Activated CD8-positive, alpha-beta T cell treated with anti-CD3 and anti-CD28 coated beads for 36 hours (primary cell): ENCODE measurements at regions not wholly inside any gene's neighbourhood (a gene's known extent, or its start where the extent isn't known, plus 50 kb on each side); places are given as distances from the start of the nearest gene placed in this dataset.

Source experiments
- ATAC-seq: fragments of 200-7000 bp; cut with Tn5 transposase; one replicate; pipeline ENCODE4 v1.10.0; 2021; ENCODE audit warnings: mild to moderate bottlenecking, moderate library complexity
- CTCF ChIA-PET: fragments of 350-600 bp; sonication (Branson Sonifier 250); formaldehyde crosslinking; loops from one replicate; lab custom pipeline; 2021; ENCODE audit warnings: antibody characterized with exemption; lab: Charles Lee
- POLR2A ChIA-PET: fragments of 350-600 bp; sonication (Branson Sonifier 250); formaldehyde crosslinking; loops from one replicate; lab custom pipeline; 2021; ENCODE audit warnings: antibody characterized with exemption; lab: Charles Lee
- DNase-seq: peaks from one replicate; pipeline ENCODE4 v3.0.0-alpha.2; 2020
- H3K27ac Mint-ChIP-seq: one replicate; pipeline ENCODE4 v1.8.0; 2021; ENCODE audit warnings: mild to moderate bottlenecking, mixed read lengths
- H3K27me3 Mint-ChIP-seq: one replicate; pipeline ENCODE4 v1.8.0; 2021; ENCODE audit warnings: mixed read lengths
- H3K36me3 Mint-ChIP-seq: one replicate; pipeline ENCODE4 v1.8.0; 2021; ENCODE audit warnings: low read depth, mixed read lengths
- H3K4me1 Mint-ChIP-seq: one replicate; pipeline ENCODE4 v1.8.0; 2021; ENCODE audit warnings: low read depth, mixed read lengths
- H3K4me3 Mint-ChIP-seq: one replicate; pipeline ENCODE4 v1.8.0; 2021; ENCODE audit warnings: mild to moderate bottlenecking, moderate library complexity, mixed read lengths
- H3K9me3 Mint-ChIP-seq: one replicate; pipeline ENCODE4 v1.8.0; 2021; ENCODE audit warnings: mixed read lengths
- CTCF ChIP-seq: fragments of 200-600 bp; IDR thresholded peaks from one replicate; pipeline ENCODE4 v1.8.0; 2022; ENCODE audit warnings: antibody characterized with exemption, mild to moderate bottlenecking
- intact Hi-C: fragments of 100-400 bp; cut with micrococcal nuclease; formaldehyde crosslinking; loops from one replicate; pipeline ENCODE4 v1.10.0; 2022

GRCh38 chr18:52190631-52191030 lies 149.4 kb upstream of the DCC start:
- CTCF ChIA-PET, result no interaction called here
- no peak for ATAC-seq
- Mint-ChIP-seq H3K27me3 (no peaks in the 10 kb centered on the region), H3K9me3 (peaks cover 3% of the 10 kb centered on the region), H3K27ac (no peak overlapping the region), H3K4me3 (no peak overlapping the region), H3K36me3 (no peaks in the 10 kb centered on the region), H3K4me1 (no peaks in the 10 kb centered on the region)
- POLR2A ChIA-PET, result no interaction called here
- TF ChIP-seq CTCF, result no peak
- intact Hi-C loops, result no loop called here
- no peak for DNase-seq

- no peak overlapping the region for H3K27ac Mint-ChIP-seq
- H3K4me3 Mint-ChIP-seq, result no peak overlapping the region
- H3K9me3 Mint-ChIP-seq, result peaks cover 7% of the 10 kb centered on the region
- DNase-seq (no peak), ATAC-seq (no peak)
- no peak for TF ChIP-seq CTCF
- intact Hi-C loops, result no loop called here
- no peaks in the 10 kb centered on the region for H3K36me3 Mint-ChIP-seq
- peaks cover 1% of the 10 kb centered on the region for H3K27me3 Mint-ChIP-seq
- ChIA-PET CTCF (no interaction called here), POLR2A (no interaction called here)
- no peaks in the 10 kb centered on the region for H3K4me1 Mint-ChIP-seq
Observed at GRCh38 chr18:52200406-52200805, 139.6 kb upstream of the DCC start.

- DNase-seq, result no peak
- no peaks in the 10 kb centered on the region for H3K4me1 Mint-ChIP-seq
- no peak overlapping the region for H3K4me3 Mint-ChIP-seq
- ChIA-PET CTCF (no interaction called here), POLR2A (no interaction called here)
- intact Hi-C loops, result no loop called here
- H3K27ac Mint-ChIP-seq, result no peak overlapping the region
- H3K9me3 Mint-ChIP-seq, result peaks cover 7% of the 10 kb centered on the region
- no peak for TF ChIP-seq CTCF
- no peak for ATAC-seq
- peaks cover 1% of the 10 kb centered on the region for H3K27me3 Mint-ChIP-seq
- H3K36me3 Mint-ChIP-seq, result no peaks in the 10 kb centered on the region
Observed at GRCh38 chr18:52200921-52201663, 138.9 kb upstream of the DCC start.

- no peak for TF ChIP-seq CTCF
- H3K4me1 Mint-ChIP-seq, result no peaks in the 10 kb centered on the region
- DNase-seq (no peak), ATAC-seq (no peak)
- H3K4me3 Mint-ChIP-seq, result no peak overlapping the region
- POLR2A ChIA-PET, result no interaction called here
- H3K36me3 Mint-ChIP-seq, result no peaks in the 10 kb centered on the region
- intact Hi-C loops, result no loop called here
- H3K9me3 Mint-ChIP-seq, result peaks cover 1% of the 10 kb centered on the region
- no peak overlapping the region for H3K27ac Mint-ChIP-seq
- peaks cover 2% of the 10 kb centered on the region for H3K27me3 Mint-ChIP-seq
- CTCF ChIA-PET, result no interaction called here
Observed at GRCh38 chr18:52208646-52209045, 131.4 kb upstream of the DCC start.

- no peak overlapping the region for H3K27ac Mint-ChIP-seq
- intact Hi-C loops, result no loop called here
- H3K4me1 Mint-ChIP-seq, result no peaks in the 10 kb centered on the region
- CTCF ChIA-PET, result no interaction called here
- H3K36me3 Mint-ChIP-seq, result no peaks in the 10 kb centered on the region
- no peak for DNase-seq
- no peak for TF ChIP-seq CTCF
- H3K9me3 Mint-ChIP-seq, result no peaks in the 10 kb centered on the region
- no peak for ATAC-seq
- no peaks in the 10 kb centered on the region for H3K27me3 Mint-ChIP-seq
- no peak overlapping the region for H3K4me3 Mint-ChIP-seq
- POLR2A ChIA-PET, result no interaction called here
Observed at GRCh38 chr18:52216109-52216508, 123.9 kb upstream of the DCC start.
